GM19238 (cell line): ENCODE measurements at regions not wholly inside any gene's neighbourhood (a gene's known extent, or its start where the extent isn't known, plus 50 kb on each side); places are given as distances from the start of the nearest gene placed in this dataset.

ENCODE experiments used
- DNase-seq: peaks from one replicate; pipeline ENCODE4 v3.0.0; 2011; ENCODE audit warnings: low spot score; ENCODE audit not compliant: insufficient read length

DNA sequence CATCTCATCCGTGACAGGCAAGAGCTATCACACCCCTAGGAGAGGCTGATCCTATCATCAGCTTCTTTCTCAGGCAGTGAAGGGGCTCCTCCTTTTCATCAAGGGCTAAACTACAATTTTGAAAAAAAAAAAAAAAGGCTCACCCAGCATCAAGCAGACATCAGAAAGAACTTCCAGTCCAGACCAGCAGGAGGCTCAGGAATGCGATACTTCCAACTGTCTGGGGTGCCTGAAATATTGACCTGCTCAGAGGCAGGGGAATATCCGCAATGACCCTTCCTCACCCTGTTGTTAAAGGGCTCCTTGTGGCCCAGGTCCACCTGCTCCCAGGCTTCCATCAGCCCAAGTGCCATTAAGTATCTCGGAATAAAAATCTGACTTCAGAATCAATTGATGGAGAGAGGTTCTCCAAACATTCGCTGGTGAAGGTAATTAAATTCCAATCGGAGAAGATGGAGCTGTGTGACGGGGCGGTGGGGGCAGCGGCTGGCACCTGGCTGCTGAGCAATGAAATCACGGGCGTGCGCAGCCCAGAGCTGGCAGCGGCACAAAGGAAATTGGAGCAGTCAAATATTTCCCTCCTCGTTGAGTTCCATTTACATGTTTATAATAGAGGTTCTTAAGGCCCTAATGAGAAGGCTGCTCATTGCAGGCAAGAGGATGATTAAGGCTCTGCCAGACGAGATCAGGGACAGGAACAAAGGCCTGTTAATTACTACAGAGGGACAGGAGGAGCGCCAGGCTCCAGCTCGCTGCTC, 69.0 kb upstream of the THY1 start:
- no peak for DNase-seq

DNA sequence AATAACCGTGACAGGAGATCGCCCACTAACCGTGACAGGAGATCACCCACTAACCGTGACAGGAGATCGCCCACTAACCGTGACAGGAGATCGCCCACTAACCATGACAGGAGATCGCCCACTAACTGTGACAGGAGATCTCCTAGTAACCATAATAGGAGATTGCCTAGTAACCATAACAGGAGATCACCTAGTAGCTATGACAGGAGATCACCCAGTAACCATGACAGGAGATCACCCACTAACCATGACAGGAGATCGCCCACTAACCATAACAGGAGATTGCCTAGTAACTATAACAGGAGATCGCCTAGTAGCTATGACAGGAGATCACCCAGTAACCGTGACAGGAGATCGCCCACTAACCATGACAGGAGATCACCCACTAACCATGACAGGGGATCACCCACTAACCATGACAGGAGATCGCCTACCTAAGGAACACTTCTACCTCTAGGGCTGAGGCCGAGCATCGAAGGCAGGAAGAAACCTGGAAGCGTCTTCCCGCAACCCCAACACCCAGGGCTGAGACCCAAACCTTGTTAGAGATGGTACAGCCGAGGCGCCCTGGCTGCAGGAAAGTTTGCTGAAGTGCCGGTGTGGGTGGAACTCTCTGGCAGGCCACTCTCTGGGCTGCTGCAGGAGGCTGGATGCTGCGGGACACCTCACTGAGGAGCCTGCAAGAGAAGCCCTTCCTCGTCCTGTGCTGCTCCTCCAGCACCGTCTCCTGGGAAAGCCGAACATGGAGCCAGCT, 67.5 kb upstream of the THY1 start:
- DNase-seq: no peak

DNA sequence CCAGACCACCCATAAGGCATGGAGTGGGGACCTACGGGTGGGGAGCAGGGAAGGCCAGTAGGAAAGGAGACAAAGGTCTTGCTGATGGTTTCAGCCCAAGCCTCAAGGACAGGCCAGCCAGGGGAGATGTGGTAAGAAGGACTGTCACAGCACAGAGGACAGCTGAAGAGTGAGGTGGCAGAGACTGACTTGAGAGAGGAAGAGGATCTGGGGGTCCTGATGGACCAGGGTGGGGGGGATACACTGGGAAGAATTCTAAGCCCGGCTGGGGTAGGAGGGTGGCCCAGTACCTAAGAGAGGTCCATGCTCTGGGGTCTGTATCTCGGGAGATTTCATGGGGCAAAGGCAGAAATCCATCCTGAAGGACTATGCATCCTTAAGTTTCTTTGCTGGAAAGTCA, 66.1 kb upstream of the THY1 start:
- no peak for DNase-seq

DNA sequence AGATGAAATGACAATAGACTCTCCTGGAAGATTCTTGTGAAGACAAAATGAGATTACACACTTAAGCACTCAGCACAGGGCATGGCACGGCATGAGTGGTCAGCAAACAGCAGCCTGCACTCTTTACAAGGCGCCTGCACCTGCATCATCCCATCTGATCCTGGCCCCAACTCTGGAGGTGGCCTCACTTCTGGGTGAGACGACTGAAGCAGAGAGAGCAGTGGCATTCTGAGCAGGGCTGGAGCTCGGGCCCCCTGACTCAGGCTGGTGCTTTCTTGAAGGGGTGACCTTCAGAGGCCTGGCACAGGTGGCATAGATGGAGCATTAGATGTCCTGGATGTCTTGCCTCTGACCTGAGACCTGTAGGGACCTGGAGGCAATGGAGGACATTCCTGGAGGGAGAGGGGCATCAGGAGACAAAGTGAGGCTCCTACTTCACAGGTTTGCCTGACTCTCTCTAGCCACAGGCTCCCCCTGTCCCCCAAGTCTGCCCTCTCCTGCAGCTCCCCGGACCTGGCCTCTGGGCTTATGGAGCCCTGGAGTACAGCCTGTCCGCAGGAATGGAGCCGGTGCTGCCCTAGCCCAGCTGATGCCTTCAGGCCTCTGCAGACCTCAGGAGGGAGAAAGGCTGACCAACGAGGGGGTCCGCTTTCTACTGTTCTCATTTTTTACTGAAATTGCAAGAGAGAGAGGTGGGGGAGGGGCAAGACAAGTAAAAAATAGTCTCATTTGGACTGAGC, 65.5 kb upstream of the THY1 start:
- no peak for DNase-seq

DNA sequence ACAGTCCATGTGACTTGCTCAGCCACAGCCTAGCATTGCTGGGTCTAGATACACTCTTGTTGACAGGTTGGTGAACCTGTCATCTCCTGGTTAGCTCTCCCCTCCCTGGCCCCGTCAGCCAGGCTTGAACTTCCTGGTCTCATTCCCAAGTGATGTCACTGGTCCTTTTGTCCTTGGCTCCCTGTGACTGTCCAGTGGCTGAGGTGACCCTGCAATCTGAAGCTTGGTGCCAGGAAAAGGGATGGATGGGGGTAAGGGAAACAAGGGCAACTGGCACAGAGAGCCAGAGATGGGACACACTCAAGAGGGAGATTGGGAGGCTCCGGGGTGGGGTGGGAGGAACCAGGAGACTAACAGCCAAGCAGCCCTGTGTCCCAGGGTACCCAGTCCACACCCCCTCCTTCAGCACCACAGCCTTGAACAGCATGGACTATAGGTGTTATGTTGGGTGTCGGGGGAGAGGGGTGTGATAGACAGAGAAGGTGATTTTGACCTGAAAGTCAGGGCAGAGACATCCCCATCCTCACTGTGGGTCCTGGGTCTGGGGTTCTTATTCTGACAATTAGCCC, 63.8 kb upstream of the THY1 start:
- no peak for DNase-seq

GRCh38 chr11:119486016-119486415, 63.0 kb upstream of the THY1 start:
- no peak for DNase-seq

GRCh38 chr11:119484741-119485605, 62.0 kb upstream of the THY1 start:
- no peak for DNase-seq

- DNase-seq: no peak
These were observed 61.0 kb upstream of the THY1 start for GRCh38 chr11:119483881-119484371.

DNA sequence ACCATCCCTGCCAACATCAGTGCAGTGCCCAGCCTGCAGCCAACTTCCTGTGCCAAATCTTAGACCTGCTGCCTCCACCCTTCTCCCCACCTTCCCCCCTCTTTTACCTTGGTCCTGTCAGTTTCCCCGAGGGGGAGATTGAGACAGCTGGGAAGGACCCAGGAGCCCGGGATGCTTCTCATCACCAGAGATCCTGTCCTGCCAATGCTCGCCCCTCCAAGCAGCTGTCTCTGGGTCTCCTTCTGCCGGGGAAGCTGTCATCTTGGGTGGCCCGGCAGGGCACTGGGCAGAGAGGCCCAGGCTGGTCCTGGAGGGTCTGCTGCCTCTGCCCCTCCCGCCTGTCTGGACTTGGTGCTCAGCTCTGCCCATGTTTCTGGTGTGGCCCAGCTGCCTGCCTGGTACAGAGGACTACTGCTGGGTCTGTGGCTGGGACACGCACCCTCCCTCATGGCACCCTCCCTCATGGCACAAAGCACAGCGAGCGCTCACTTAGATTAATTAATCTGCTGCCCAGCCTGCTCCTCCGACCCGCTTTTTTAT, 60.4 kb upstream of the THY1 start:
- DNase-seq: no peak

DNA sequence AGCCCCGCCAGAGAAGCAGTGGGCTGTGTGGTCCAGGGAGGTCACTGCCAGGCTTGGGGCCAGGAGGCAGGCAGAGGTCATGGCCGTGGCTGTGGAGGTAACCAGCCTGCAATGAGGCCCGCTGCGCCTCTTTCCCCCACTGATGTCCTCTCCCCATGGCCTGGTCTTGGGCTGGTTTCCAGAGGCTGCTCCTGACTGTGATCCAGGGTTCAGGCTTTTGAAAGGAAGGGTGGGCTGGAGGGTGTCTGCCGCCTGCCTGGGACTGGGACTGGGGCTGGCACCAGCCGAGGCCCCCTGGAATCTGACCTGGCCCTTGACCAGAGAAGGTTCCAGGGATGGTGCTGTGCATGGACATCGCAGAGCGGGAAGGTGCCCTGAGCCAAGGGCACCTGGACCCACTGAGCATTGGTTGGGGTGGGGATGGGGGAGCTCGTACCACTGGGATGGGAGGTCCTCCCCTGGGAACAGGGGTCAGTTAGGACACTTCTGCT, 59.6 kb upstream of the THY1 start:
- no peak for DNase-seq

GRCh38 chr11:119481667-119482400, 58.9 kb upstream of the THY1 start:
- no peak for DNase-seq

DNA sequence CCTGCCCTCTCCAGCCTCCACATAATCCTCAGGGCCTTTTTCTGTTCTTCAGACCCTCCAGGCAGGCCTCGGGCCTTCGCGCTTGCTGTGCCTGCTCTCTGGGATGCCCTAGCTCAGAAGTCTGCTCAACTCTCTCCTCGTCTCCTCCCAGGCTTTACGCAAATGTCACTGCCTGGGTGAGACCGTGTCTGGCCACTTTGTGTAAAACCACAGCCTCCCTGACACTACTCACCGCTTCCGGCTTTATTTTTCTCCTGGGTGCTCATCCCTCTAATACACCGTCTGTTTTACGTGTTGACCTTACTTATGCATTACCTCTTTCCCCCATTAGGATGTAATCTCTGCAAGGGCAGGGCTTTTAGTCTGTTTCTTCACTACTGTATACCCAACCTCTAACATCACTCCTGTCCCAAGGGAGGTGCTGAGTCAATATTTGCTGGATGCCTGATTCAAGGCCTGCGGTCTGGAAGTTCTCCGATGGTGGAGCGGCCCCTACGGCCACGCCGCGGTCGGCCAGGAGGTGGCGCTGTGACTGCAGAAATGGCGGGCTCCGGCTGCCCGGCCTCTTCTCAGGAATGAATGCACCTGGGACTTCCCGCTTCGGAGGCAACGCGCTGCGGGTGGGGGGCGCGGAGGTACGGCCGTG, 58.2 kb upstream of the THY1 start:
- peak; percentile 74 for DNase-seq

DNA sequence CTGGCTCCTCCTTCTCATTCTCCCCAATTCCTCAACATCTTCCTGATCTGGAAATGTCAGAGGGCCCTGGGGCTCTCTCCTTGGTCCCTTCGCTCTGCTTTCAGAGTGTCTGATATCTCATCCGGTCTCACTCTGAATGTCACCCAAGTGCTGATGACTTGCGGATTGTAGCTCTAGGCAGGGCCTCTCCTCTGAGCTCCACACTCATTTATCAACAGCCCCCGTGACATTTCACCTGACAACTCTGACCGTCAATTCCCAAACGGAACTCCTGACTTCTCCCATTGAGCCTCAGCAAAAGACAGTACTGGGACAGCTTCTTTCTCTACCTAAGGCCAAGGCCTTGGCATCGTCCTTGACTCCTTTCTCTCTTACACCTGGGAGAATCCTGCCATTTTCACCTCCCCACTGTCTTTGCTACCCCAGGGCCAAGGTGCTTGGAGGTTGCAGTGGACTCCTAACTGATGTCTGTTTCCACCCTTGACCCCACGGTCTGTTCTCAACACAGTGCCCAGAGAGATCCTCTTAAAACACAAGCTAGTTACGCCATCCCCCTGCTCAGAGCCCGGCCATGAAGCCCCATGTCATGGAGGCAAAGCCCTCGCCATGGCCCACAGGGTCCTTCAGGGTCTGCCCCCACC, 57.5 kb upstream of the THY1 start:
- DNase-seq: no peak

GRCh38 chr11:119479685-119480275, 56.8 kb upstream of the THY1 start:
- no peak for DNase-seq

DNA sequence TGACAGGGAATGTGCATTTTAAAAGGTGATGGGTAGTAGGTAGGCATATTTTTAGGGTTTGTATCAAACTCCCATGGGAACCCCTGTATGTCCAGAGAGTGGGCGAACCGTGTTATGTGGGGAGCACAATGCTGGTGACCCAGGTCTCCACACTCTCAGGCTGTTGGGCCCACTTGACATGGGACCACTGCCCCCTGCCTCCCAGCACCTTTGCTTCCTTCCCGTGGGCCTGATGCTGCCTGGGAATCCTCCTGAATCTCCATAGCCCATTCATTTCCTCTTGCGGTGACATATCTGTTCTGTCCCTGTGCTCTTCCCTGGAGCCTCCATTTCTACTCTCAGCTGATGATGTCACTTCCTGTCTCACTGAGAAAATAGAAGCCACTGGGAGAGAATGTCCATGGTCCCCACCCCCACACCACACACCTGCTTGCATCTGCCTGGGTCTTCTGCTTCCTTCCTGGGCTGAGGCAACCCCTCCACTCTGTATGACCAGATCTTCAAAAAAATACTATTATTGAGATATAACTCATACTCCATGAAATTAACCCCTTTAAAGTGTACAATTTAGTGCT, 55.8 kb upstream of the THY1 start:
- no peak for DNase-seq

- no peak for DNase-seq
These were observed 53.8 kb upstream of the THY1 start for GRCh38 chr11:119476666-119477331.

GRCh38 chr11:119476038-119476437, 53.1 kb upstream of the THY1 start:
- no peak for DNase-seq
